ENCODE measurements at regions not wholly inside any gene's neighbourhood (a gene's known extent, or its start where the extent isn't known, plus 50 kb on each side); places are given as distances from the start of the nearest gene placed in this dataset.

- intact Hi-C loops (cut with micrococcal nuclease; ENCODE audit: unreplicated experiment), result no loop called here
- no peak for TF ChIP-seq EZH2 (IDR thresholded peaks at IDR 0.05; ENCODE audit: borderline replicate concordance, low read depth, low read length, poor library complexity, severe bottlenecking)
- TF ChIP-seq, protein P1, sequence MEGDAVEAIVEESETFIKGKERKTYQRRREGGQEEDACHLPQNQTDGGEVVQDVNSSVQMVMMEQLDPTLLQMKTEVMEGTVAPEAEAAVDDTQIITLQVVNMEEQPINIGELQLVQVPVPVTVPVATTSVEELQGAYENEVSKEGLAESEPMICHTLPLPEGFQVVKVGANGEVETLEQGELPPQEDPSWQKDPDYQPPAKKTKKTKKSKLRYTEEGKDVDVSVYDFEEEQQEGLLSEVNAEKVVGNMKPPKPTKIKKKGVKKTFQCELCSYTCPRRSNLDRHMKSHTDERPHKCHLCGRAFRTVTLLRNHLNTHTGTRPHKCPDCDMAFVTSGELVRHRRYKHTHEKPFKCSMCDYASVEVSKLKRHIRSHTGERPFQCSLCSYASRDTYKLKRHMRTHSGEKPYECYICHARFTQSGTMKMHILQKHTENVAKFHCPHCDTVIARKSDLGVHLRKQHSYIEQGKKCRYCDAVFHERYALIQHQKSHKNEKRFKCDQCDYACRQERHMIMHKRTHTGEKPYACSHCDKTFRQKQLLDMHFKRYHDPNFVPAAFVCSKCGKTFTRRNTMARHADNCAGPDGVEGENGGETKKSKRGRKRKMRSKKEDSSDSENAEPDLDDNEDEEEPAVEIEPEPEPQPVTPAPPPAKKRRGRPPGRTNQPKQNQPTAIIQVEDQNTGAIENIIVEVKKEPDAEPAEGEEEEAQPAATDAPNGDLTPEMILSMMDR (conservative IDR thresholded peaks at IDR 0.05; ENCODE audit: low read depth, low read length), result no peak
- no peaks in the 10 kb centered on the region for H3K4me1 ChIP-seq (ENCODE audit: insufficient read depth, low read length, poor library complexity, severe bottlenecking)
- BruUV-seq (replicated peaks), result no TSS peak
- no peaks in the 10 kb centered on the region for H3K36me3 ChIP-seq (ENCODE audit: insufficient read depth, low read length, poor library complexity, severe bottlenecking)
- H3K4me3 ChIP-seq (ENCODE audit: low read depth, low read length, poor library complexity, severe bottlenecking), result no peak overlapping the region
- ChIA-PET POLR2A (ENCODE audit: low non-redundant PET) (no interaction called here), CTCF (no interaction called here)
- no peaks in the 10 kb centered on the region for H3K9me3 ChIP-seq (ENCODE audit: low read depth, low read length, poor library complexity, severe bottlenecking)
- DNase-seq (ENCODE audit: low spot score), result no peak
- no peaks in the 10 kb centered on the region for H3K27me3 ChIP-seq (replicated peaks; ENCODE audit: insufficient read depth, low read depth, low read length, poor library complexity)
- H3K27ac ChIP-seq (ENCODE audit: low read depth, low read length, poor library complexity, severe bottlenecking), result no peak overlapping the region
Measured at GRCh38 chr1:239676522-239677273, 290.3 kb downstream of the CHRM3 start.

DNA sequence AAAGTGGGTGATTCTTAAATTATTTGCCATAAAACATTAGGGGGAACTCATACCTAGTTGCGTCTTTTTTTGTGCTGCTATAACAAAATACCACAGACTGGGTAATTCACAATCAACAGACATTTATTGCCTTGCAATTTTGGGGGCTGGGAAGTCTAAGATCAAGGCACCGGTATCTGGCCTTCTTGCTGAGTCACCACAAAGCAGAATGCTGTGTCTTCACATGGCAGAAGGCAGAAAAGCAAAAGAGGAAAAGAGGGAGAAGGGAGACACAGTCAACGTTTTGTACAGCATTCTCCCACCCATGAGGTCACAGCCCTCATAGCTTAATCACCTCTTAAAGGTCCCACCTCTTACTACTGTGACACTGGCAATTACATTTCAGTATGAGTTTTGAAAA is 291.0 kb downstream of the CHRM3 start:
- H3K27me3 ChIP-seq (replicated peaks; ENCODE audit: insufficient read depth, low read depth, low read length, poor library complexity), result no peaks in the 10 kb centered on the region
- no peak for DNase-seq (ENCODE audit: low spot score)
- POLR2A ChIA-PET (ENCODE audit: low non-redundant PET), result no interaction called here
- H3K4me3 ChIP-seq (ENCODE audit: low read depth, low read length, poor library complexity, severe bottlenecking), result no peak overlapping the region
- TF ChIP-seq, protein P1 (conservative IDR thresholded peaks at IDR 0.05; ENCODE audit: low read depth, low read length), result no peak
- TF ChIP-seq EZH2 (IDR thresholded peaks at IDR 0.05; ENCODE audit: borderline replicate concordance, low read depth, low read length, poor library complexity, severe bottlenecking), result no peak
- no peaks in the 10 kb centered on the region for H3K36me3 ChIP-seq (ENCODE audit: insufficient read depth, low read length, poor library complexity, severe bottlenecking)
- intact Hi-C loops (cut with micrococcal nuclease; ENCODE audit: unreplicated experiment), result no loop called here
- no TSS peak for BruUV-seq (replicated peaks)
- H3K4me1 ChIP-seq (ENCODE audit: insufficient read depth, low read length, poor library complexity, severe bottlenecking), result no peaks in the 10 kb centered on the region
- CTCF ChIA-PET, result no interaction called here
- H3K9me3 ChIP-seq (ENCODE audit: low read depth, low read length, poor library complexity, severe bottlenecking), result peaks cover 3% of the 10 kb centered on the region
- H3K27ac ChIP-seq (ENCODE audit: low read depth, low read length, poor library complexity, severe bottlenecking), result no peak overlapping the region

GRCh38 chr1:239678181-239678580 is 291.8 kb downstream of the CHRM3 start:
- H3K4me3 ChIP-seq (ENCODE audit: low read depth, low read length, poor library complexity, severe bottlenecking), result no peak overlapping the region
- CTCF ChIA-PET, result no interaction called here
- no TSS peak for BruUV-seq (replicated peaks)

More at GRCh38 chr1:239678181-239678580, 291.8 kb downstream of the CHRM3 start:
- no peaks in the 10 kb centered on the region for H3K36me3 ChIP-seq (ENCODE audit: insufficient read depth, low read length, poor library complexity, severe bottlenecking)
- H3K4me1 ChIP-seq (ENCODE audit: insufficient read depth, low read length, poor library complexity, severe bottlenecking), result no peaks in the 10 kb centered on the region
- no peaks in the 10 kb centered on the region for H3K27me3 ChIP-seq (replicated peaks; ENCODE audit: insufficient read depth, low read depth, low read length, poor library complexity)
- POLR2A ChIA-PET (ENCODE audit: low non-redundant PET), result no interaction called here
- no peak overlapping the region for H3K27ac ChIP-seq (ENCODE audit: low read depth, low read length, poor library complexity, severe bottlenecking)
- DNase-seq (ENCODE audit: low spot score), result no peak
- TF ChIP-seq, protein P1 (conservative IDR thresholded peaks at IDR 0.05; ENCODE audit: low read depth, low read length), result no peak
- no peak for TF ChIP-seq EZH2 (IDR thresholded peaks at IDR 0.05; ENCODE audit: borderline replicate concordance, low read depth, low read length, poor library complexity, severe bottlenecking)
- peaks cover 3% of the 10 kb centered on the region for H3K9me3 ChIP-seq (ENCODE audit: low read depth, low read length, poor library complexity, severe bottlenecking)
- intact Hi-C loops (cut with micrococcal nuclease; ENCODE audit: unreplicated experiment), result no loop called here
